HG03442 (cell line): ENCODE measurements at regions not wholly inside any gene's neighbourhood (a gene's known extent, or its start where the extent isn't known, plus 50 kb on each side); places are given as distances from the start of the nearest gene placed in this dataset.
"Not testable (repeated sequence)": the region's sequence is repeated elsewhere in the genome, so short reads cannot be mapped to it uniquely, and the experiment has no call there.

Source experiments
- ATAC-seq: cut with Tn5 transposase; IDR thresholded peaks from one replicate; pipeline ENCODE4 v1.9.1; 2021; ENCODE audit warnings: mild to moderate bottlenecking, moderate library complexity; ENCODE audit not compliant: unreplicated experiment

- not testable (repeated sequence) for ATAC-seq
Measured at GRCh38 chr6:132109752-132110151, 158.6 kb upstream of the CCN2 start.

GRCh38 chr6:132107896-132108295, 156.7 kb upstream of the CCN2 start:
- no peak for ATAC-seq

- no peak for ATAC-seq
Measured at GRCh38 chr6:132101535-132101934, 150.4 kb upstream of the CCN2 start.

GRCh38 chr6:132100388-132100990, 149.3 kb upstream of the CCN2 start:
- ATAC-seq: no peak

- no peak for ATAC-seq
Measured at GRCh38 chr6:132096996-132097395, 145.8 kb upstream of the CCN2 start.

GRCh38 chr6:132096245-132096644, 145.1 kb upstream of the CCN2 start:
- ATAC-seq: no peak

- no peak for ATAC-seq
Measured at GRCh38 chr6:132089173-132089572, 138.0 kb upstream of the CCN2 start.

GRCh38 chr6:132088150-132088549, 137.0 kb upstream of the CCN2 start:
- no peak for ATAC-seq

GRCh38 chr6:132087391-132087790, 136.2 kb upstream of the CCN2 start:
- ATAC-seq: no peak

- peak; percentile 10 for ATAC-seq
Measured at GRCh38 chr6:132085731-132086130, 134.6 kb upstream of the CCN2 start.

GRCh38 chr6:132084811-132085509, 133.8 kb upstream of the CCN2 start:
- ATAC-seq: peak; percentile 90

GRCh38 chr6:132082421-132082820, 131.2 kb upstream of the CCN2 start:
- ATAC-seq: no peak

GRCh38 chr6:132081338-132081737, 130.2 kb upstream of the CCN2 start:
- no peak for ATAC-seq

- no peak for ATAC-seq
Measured at GRCh38 chr6:132079286-132079685, 128.1 kb upstream of the CCN2 start.

GRCh38 chr6:132076452-132076851, 125.3 kb upstream of the CCN2 start:
- ATAC-seq: no peak

GRCh38 chr6:132072831-132073230, 121.7 kb upstream of the CCN2 start:
- ATAC-seq: no peak

GRCh38 chr6:132072271-132072670, 121.1 kb upstream of the CCN2 start:
- no peak for ATAC-seq

- no peak for ATAC-seq
Measured at GRCh38 chr6:132070356-132070755, 119.2 kb upstream of the CCN2 start.

- ATAC-seq: no peak
Measured at GRCh38 chr6:132068766-132069165, 117.6 kb upstream of the CCN2 start.

GRCh38 chr6:132067286-132067685, 116.1 kb upstream of the CCN2 start:
- ATAC-seq: no peak

- ATAC-seq: no peak
Measured at GRCh38 chr6:132065556-132065955, 114.4 kb upstream of the CCN2 start.

GRCh38 chr6:132063738-132064137, 112.6 kb upstream of the CCN2 start:
- no peak for ATAC-seq

GRCh38 chr6:132063204-132063603, 112.0 kb upstream of the CCN2 start:
- ATAC-seq: no peak
